ENCODE measurements at regions not wholly inside any gene's neighbourhood (a gene's known extent, or its start where the extent isn't known, plus 50 kb on each side); places are given as distances from the start of the nearest gene placed in this dataset.
"Not testable (repeated sequence)": the region's sequence is repeated elsewhere in the genome, so short reads cannot be mapped to it uniquely, and the experiment has no call there.

DNA sequence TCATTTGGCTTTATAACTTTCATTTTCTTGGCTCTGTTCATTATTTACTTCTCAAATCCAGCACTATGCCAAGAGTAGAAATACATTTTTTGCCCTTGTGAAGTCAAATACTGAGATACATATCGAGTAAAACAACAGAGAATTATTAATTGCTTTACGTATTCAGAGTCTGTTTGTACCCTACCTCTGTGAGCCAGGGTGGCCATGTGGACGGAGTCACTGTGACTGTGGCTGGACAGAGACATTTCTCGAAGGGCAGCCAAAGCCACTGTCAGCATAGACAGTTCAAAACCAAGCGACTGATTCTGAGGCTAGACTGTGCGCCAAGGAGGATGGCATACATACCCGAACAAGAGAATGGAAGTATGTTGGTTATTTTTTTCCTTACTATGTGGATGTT, 391.0 kb upstream of the PROX1 start:
- Histone ChIP-seq H3K9me2 (replicated peaks; ENCODE audit: insufficient read depth) (no peaks in the 10 kb centered on the region), H4K20me1 (ENCODE audit: insufficient read depth, poor library complexity, severe bottlenecking) (no peaks in the 10 kb centered on the region), H3K4me3 (no peak overlapping the region), H3K9me3 (ENCODE audit: low read depth) (no peaks in the 10 kb centered on the region), H3K4me2 (no peak overlapping the region), H3K36me3 (replicated peaks; ENCODE audit: insufficient read depth, low read depth) (no peaks in the 10 kb centered on the region), H3K79me2 (no peaks in the 10 kb centered on the region), H3K4me1 (ENCODE audit: insufficient read depth) (no peaks in the 10 kb centered on the region), H3K27ac (no peak overlapping the region), H2AFZ (no peak overlapping the region), H3K27me3 (no peaks in the 10 kb centered on the region)
- WGBS (ENCODE audit: low lambda C conversion rate, missing lambda C conversion rate) = 94% methylated on average over 7 of the region's 7 CpGs
- no peak for DNase-seq (ENCODE audit: low spot score)
- TF ChIP-seq EZH2phosphoT487 (IDR thresholded peaks at IDR 0.05; ENCODE audit: low read depth, severe bottlenecking, unreplicated experiment) (no peak), EZH2 (IDR thresholded peaks at IDR 0.05; ENCODE audit: borderline replicate concordance) (no peak), CTCF (IDR thresholded peaks at IDR 0.05; ENCODE audit: poor library complexity) (no peak)

DNA sequence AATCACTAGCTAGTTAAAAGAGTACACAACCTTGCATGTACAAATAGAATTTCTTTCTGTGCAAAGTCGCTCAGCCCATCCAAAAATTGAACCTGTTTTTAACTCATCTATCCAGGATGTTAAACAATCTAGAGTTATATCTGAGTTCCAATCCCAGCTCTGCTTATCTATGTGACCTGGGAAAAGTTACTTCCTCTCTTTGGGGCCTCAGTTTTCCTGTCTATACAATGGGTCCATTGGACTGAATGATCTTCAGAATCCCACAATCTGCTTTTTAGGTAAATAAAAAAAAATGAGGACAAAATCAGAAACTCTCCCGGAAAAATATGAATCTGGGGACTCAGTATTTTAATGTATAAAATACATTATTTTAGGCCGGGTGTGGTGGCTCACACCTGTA, 389.5 kb upstream of the PROX1 start:
- WGBS (ENCODE audit: low lambda C conversion rate, missing lambda C conversion rate) = 97% methylated on average over 3 of the region's 3 CpGs
- Histone ChIP-seq H3K9me2 (replicated peaks; ENCODE audit: insufficient read depth) (no peaks in the 10 kb centered on the region), H2AFZ (no peak overlapping the region), H3K4me1 (ENCODE audit: insufficient read depth) (no peaks in the 10 kb centered on the region), H3K4me2 (no peak overlapping the region), H3K4me3 (no peak overlapping the region), H3K27me3 (no peaks in the 10 kb centered on the region), H3K9me3 (ENCODE audit: low read depth) (no peaks in the 10 kb centered on the region), H3K79me2 (no peaks in the 10 kb centered on the region), H4K20me1 (ENCODE audit: insufficient read depth, poor library complexity, severe bottlenecking) (no peaks in the 10 kb centered on the region), H3K36me3 (replicated peaks; ENCODE audit: insufficient read depth, low read depth) (no peaks in the 10 kb centered on the region), H3K27ac (no peak overlapping the region)
- DNase-seq (ENCODE audit: low spot score) = no peak
- TF ChIP-seq EZH2phosphoT487 (IDR thresholded peaks at IDR 0.05; ENCODE audit: low read depth, severe bottlenecking, unreplicated experiment) (no peak), EZH2 (IDR thresholded peaks at IDR 0.05; ENCODE audit: borderline replicate concordance) (no peak), CTCF (IDR thresholded peaks at IDR 0.05; ENCODE audit: poor library complexity) (no peak)

- no peaks in the 10 kb centered on the region for H3K36me3 ChIP-seq (replicated peaks; ENCODE audit: insufficient read depth, low read depth)
- no peak overlapping the region for H3K4me2 ChIP-seq
- no peaks in the 10 kb centered on the region for H3K9me2 ChIP-seq (replicated peaks; ENCODE audit: insufficient read depth)
- no peak overlapping the region for H3K27ac ChIP-seq
- no peaks in the 10 kb centered on the region for H4K20me1 ChIP-seq (ENCODE audit: insufficient read depth, poor library complexity, severe bottlenecking)
- H3K27me3 ChIP-seq = no peaks in the 10 kb centered on the region
- TF ChIP-seq CTCF (IDR thresholded peaks at IDR 0.05; ENCODE audit: poor library complexity) (no peak), EZH2 (IDR thresholded peaks at IDR 0.05; ENCODE audit: borderline replicate concordance) (no peak), EZH2phosphoT487 (IDR thresholded peaks at IDR 0.05; ENCODE audit: low read depth, severe bottlenecking, unreplicated experiment) (no peak)
- no peaks in the 10 kb centered on the region for H3K4me1 ChIP-seq (ENCODE audit: insufficient read depth)
- H3K9me3 ChIP-seq (ENCODE audit: low read depth) = no peaks in the 10 kb centered on the region
- no peaks in the 10 kb centered on the region for H3K79me2 ChIP-seq
- DNase-seq (ENCODE audit: low spot score) = no peak
- no peak overlapping the region for H2AFZ ChIP-seq
- H3K4me3 ChIP-seq = no peak overlapping the region
Measured at GRCh38 chr1:213600879-213601278, 386.9 kb upstream of the PROX1 start.

DNA sequence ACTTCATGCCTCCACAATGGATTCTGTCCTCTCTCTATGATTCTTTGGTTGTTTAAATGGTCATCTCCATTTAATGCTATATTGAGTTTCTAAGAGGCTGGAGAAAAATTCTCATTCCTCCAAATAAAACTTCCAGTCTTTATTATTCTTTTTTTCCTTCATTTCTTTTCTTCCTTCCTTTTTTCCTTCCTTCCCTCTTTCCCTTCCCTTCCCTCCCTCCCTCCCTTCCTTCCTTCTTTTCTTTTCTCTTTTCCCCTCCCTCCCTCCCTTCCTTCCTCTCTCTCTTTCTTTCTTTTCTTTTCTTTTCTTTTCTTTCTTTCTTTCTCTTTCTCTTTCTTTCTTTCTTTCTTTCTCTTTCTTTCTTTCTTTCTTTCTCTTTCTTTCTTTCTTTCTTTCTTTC, 386.1 kb upstream of the PROX1 start:
- H3K9me3 ChIP-seq (ENCODE audit: low read depth); H3K27me3 ChIP-seq; H3K36me3 ChIP-seq (replicated peaks; ENCODE audit: insufficient read depth, low read depth); H4K20me1 ChIP-seq (ENCODE audit: insufficient read depth, poor library complexity, severe bottlenecking); H3K79me2 ChIP-seq; H2AFZ ChIP-seq; H3K4me3 ChIP-seq; H3K4me1 ChIP-seq (ENCODE audit: insufficient read depth); H3K4me2 ChIP-seq; H3K27ac ChIP-seq; H3K9me2 ChIP-seq (replicated peaks; ENCODE audit: insufficient read depth); DNase-seq (ENCODE audit: low spot score): not testable (repeated sequence)

Measured in hepatocyte (in vitro differentiated cells).